CD4-positive, alpha-beta T cell (primary cell): ENCODE measurements at regions not wholly inside any gene's neighbourhood (a gene's known extent, or its start where the extent isn't known, plus 50 kb on each side); places are given as distances from the start of the nearest gene placed in this dataset.
"Not testable (repeated sequence)": the region's sequence is repeated elsewhere in the genome, so short reads cannot be mapped to it uniquely, and the experiment has no call there.

ENCODE experiments used
- ATAC-seq: fragments of 200-7000 bp; cut with Tn5 transposase; one replicate; pipeline ENCODE4 v1.10.0; 2022; ENCODE audit warnings: mild to moderate bottlenecking; ENCODE audit not compliant: poor library complexity
- CTCF ChIA-PET: fragments of 350-600 bp; sonication (Branson Sonifier 250); formaldehyde crosslinking; loops from one replicate; lab custom pipeline; 2021; ENCODE audit warnings: antibody characterized with exemption, inconsistent platforms; lab: Charles Lee
- POLR2A ChIA-PET: fragments of 350-600 bp; sonication (Branson Sonifier 250); formaldehyde crosslinking; loops from one replicate; lab custom pipeline; 2021; ENCODE audit warnings: antibody characterized with exemption, inconsistent platforms; lab: Charles Lee
- DNase-seq, 14 experiments: peaks; one replicate each; pipeline ENCODE4 v3.0.0-alpha.2; 2013 to 2020; ENCODE audit warnings: mixed read lengths in 2 of 14
- H3K27ac ChIP-seq, 2 donors: one replicate each; pipeline versions ENCODE4 v1.5.1 to v1.7.0; 2013; ENCODE audit warnings: low read length in 2 of 2, low read depth in 1 of 2, mild to moderate bottlenecking in 1 of 2
- H3K27me3 ChIP-seq, 2 experiments: 1 replicate in 1 of 2; 2 replicates in 1 of 2; pipeline versions ENCODE4 v1.6.1 to v1.7.0; 2013; ENCODE audit warnings: low read length in 2 of 2, control low read depth in 1 of 2, mild to moderate bottlenecking in 1 of 2, moderate library complexity in 1 of 2; ENCODE audit not compliant: insufficient read depth in 2 of 2, control insufficient read depth in 1 of 2
- H3K36me3 ChIP-seq: one replicate; pipeline ENCODE4 v1.6.1; 2013; ENCODE audit warnings: low read length, control low read depth; ENCODE audit not compliant: insufficient read depth
- H3K4me1 ChIP-seq: one replicate; pipeline ENCODE4 v1.6.1; 2013; ENCODE audit warnings: low read length, control low read depth; ENCODE audit not compliant: insufficient read depth
- H3K4me3 ChIP-seq: one replicate; pipeline ENCODE4 v1.5.1; 2013; ENCODE audit warnings: mild to moderate bottlenecking, low read length, moderate library complexity
- H3K9me3 ChIP-seq, 2 experiments: 1 replicate in 1 of 2; 2 replicates in 1 of 2; pipeline versions ENCODE4 v1.6.1 to v1.7.0; 2013; ENCODE audit warnings: low read length in 2 of 2, mild to moderate bottlenecking in 2 of 2, control low read depth in 1 of 2, moderate library complexity in 1 of 2; ENCODE audit not compliant: control insufficient read depth in 1 of 2, insufficient read depth in 1 of 2
- H3K27ac Mint-ChIP-seq: one replicate; pipeline ENCODE4 v1.8.0; 2020; ENCODE audit warnings: mixed read lengths
- H3K27me3 Mint-ChIP-seq: one replicate; pipeline ENCODE4 v1.8.0; 2021; ENCODE audit warnings: mixed read lengths
- H3K36me3 Mint-ChIP-seq: one replicate; pipeline ENCODE4 v1.8.0; 2021; ENCODE audit warnings: low read depth, mixed read lengths
- H3K4me1 Mint-ChIP-seq: one replicate; pipeline ENCODE4 v1.8.0; 2021; ENCODE audit warnings: low read depth, mixed read lengths
- H3K4me3 Mint-ChIP-seq: one replicate; pipeline ENCODE4 v1.8.0; 2020; ENCODE audit warnings: mild to moderate bottlenecking, mixed read lengths
- H3K9me3 Mint-ChIP-seq: one replicate; pipeline ENCODE4 v1.8.0; 2020; ENCODE audit warnings: mixed read lengths
- CTCF ChIP-seq: fragments of 200-600 bp; IDR thresholded peaks from one replicate; pipeline ENCODE4 v1.8.0; 2022; ENCODE audit warnings: antibody characterized with exemption, mild to moderate bottlenecking
- intact Hi-C, 2 experiments: fragments of 100-400 bp; cut with DNase I in 1 of 2; cut with micrococcal nuclease in 1 of 2; formaldehyde crosslinking; loops; one replicate each; pipeline versions ENCODE4 v1.15.1 to v1.9.0; 2023 to 2025; cut with DNase I, micrococcal nuclease

DNA sequence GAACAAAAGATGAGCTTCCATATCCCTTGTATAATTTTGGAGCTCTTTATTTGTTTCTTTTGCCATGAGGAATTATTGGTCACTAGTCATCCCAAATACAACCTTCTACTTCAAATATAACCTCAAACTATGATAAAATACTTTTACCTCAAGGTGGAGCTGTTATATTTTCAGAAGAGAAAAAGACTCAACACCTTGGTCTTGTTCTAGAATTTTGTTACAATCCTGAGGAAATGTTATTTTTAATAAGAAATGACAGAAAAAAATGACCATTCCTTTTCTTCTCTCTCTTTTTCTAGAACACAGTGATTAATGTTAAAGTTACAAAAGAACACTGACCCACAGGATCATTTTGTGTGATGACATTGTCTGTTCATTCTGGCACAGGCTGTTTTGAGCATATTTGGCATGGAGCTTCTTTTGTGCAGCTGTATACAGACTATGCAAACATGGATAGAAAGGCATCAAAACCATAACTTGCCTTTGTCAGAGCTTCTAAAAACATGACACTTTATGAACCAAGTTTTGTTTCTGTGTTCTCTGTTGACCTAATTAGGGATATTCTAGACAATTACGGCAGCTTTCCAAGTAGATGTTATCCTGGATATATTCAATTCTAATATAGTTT is 159.6 kb upstream of the CTSO start:
- H3K27ac Mint-ChIP-seq: no peak overlapping the region
- CTCF ChIA-PET: no interaction called here

GRCh38 chr4:156111686-156112085 is 158.0 kb upstream of the CTSO start:
- ATAC-seq (no peak), DNase-seq (no peak)
- Mint-ChIP-seq H3K27me3 (no peaks in the 10 kb centered on the region), H3K27ac (no peak overlapping the region), H3K9me3 (no peaks in the 10 kb centered on the region), H3K36me3 (no peaks in the 10 kb centered on the region), H3K4me3 (no peak overlapping the region), H3K4me1 (no peaks in the 10 kb centered on the region)
- ChIA-PET POLR2A (no interaction called here), CTCF (no interaction called here)
- Histone ChIP-seq H3K4me3 (no peak overlapping the region), H3K4me1 (no peaks in the 10 kb centered on the region), H3K9me3 (no peaks in the 10 kb centered on the region), H3K36me3 (no peaks in the 10 kb centered on the region), H3K27me3 (no peaks in the 10 kb centered on the region), H3K27ac (no peak overlapping the region)
- intact Hi-C loops: no loop called here
- no peak for TF ChIP-seq CTCF

More for the DNA sequence above, 159.6 kb upstream of the CTSO start:
- ATAC-seq (no peak), DNase-seq (no peak)
- no peaks in the 10 kb centered on the region for H3K36me3 Mint-ChIP-seq
- H3K27me3 Mint-ChIP-seq: no peaks in the 10 kb centered on the region
- Histone ChIP-seq H3K4me1 (no peaks in the 10 kb centered on the region), H3K36me3 (no peaks in the 10 kb centered on the region), H3K4me3 (no peak overlapping the region), H3K27me3 (no peaks in the 10 kb centered on the region), H3K9me3 (no peaks in the 10 kb centered on the region), H3K27ac (no peak overlapping the region)
- no peak for TF ChIP-seq CTCF
- POLR2A ChIA-PET: no interaction called here
- H3K4me1 Mint-ChIP-seq: no peaks in the 10 kb centered on the region
- no peak overlapping the region for H3K4me3 Mint-ChIP-seq
- intact Hi-C loops: no loop called here
- H3K9me3 Mint-ChIP-seq: no peaks in the 10 kb centered on the region

DNA sequence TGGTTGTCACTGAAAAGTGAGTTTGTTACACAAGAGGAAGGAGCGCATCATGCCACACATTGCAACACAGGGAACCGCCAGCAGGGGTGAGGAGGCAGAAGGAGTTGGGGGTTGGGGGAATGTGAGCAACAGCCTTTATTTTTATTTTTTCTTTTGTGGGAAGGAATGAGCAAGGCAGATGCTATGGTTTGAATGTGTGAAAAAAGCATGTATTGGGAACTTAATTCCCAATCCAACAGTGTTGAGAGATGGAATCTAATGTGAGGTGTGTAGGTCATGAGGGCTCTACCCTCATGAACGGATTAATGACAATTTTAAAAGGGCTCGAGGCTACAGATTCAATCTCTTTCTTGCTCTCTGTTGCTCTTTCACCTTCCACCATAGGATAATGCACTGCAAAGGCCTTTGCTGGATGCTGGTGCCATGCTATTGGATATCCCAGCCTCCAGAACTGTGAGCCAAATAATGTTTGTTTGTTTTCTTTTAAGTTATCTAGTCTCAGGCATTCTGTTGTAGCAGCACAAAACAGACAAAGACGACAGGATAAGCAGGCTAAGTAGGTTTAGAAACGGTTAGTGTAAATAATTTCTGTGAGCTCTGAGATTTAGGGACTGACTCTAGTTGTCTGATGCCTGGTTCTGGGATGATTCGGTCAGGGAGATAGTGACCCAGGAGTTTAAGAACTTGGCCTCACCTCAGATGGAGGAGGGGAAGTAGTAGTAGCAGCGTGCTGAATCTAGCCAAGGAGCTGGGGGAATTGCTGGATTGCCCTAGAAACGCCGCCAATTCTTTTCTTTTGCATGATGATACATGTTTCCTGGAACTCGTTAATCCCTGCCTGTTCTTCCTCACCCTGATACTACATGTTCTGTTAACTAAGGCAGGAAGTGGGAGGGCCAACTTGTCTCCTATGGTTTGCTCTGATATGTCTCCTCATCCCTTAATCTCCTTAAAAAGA is 156.6 kb upstream of the CTSO start:
- H3K27me3 Mint-ChIP-seq: no peaks in the 10 kb centered on the region
- Histone ChIP-seq H3K36me3 (no peaks in the 10 kb centered on the region), H3K4me3 (no peak overlapping the region), H3K4me1 (no peaks in the 10 kb centered on the region), H3K27me3 (no peaks in the 10 kb centered on the region), H3K9me3 (no peaks in the 10 kb centered on the region), H3K27ac (no peak overlapping the region)
- H3K4me1 Mint-ChIP-seq: no peaks in the 10 kb centered on the region
- CTCF ChIA-PET: interaction anchor here (0.6 kb wide), 1 partner anchor 1120 kb away, joined by 3 read pairs; no protein-coding TSS in a partner anchor
- DNase-seq: no peak
- no peak for ATAC-seq
- H3K9me3 Mint-ChIP-seq: no peaks in the 10 kb centered on the region
- H3K27ac Mint-ChIP-seq: no peak overlapping the region
- no peak overlapping the region for H3K4me3 Mint-ChIP-seq
- TF ChIP-seq CTCF: no peak
- H3K36me3 Mint-ChIP-seq: no peaks in the 10 kb centered on the region
- intact Hi-C loops: no loop called here
- POLR2A ChIA-PET: interaction anchor here (0.7 kb wide), 1 partner anchor 10 kb away, joined by 3 read pairs; no protein-coding TSS in a partner anchor

DNA sequence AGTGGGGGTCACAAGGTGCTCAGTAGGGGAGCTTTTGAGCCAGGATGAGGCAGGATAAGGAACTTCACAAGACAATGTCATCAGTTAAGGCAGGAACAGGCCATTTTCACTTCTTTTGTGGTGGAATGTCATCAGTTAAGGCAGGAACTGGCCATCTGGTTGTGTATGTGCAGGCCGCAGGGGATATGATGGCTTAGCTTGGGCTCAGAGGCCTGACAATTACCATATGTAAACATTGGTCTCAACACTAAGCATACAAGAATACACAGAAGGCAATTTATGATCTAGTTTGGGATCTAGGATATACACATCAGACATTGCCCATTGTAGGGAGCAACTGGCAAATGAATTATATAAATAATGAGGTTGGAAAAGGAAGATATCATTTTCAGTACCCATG is 155.4 kb upstream of the CTSO start:
- H3K4me1 Mint-ChIP-seq, DNase-seq, H3K4me3 ChIP-seq, intact Hi-C loops, H3K27me3 Mint-ChIP-seq, H3K9me3 ChIP-seq, ATAC-seq, CTCF ChIA-PET, H3K9me3 Mint-ChIP-seq, H3K36me3 Mint-ChIP-seq, H3K27ac Mint-ChIP-seq, H3K27ac ChIP-seq, H3K36me3 ChIP-seq, POLR2A ChIA-PET, H3K27me3 ChIP-seq, H3K4me1 ChIP-seq, H3K4me3 Mint-ChIP-seq: not testable (repeated sequence)
